SU-DHL-6 (cell line): ENCODE measurements at regions not wholly inside any gene's neighbourhood (a gene's known extent, or its start where the extent isn't known, plus 50 kb on each side); places are given as distances from the start of the nearest gene placed in this dataset.

Experiments
- H2AFZ ChIP-seq: fragments of 200-600 bp; sonication (generic); 2 replicates; pipeline ENCODE4 v1.6.1; 2014; ENCODE audit warnings: low read depth, mild to moderate bottlenecking, moderate library complexity, mixed read lengths, antibody characterized with exemption, low read length; ENCODE audit not compliant: severe bottlenecking
- H3F3A ChIP-seq: fragments of 200-600 bp; shearing (Covaris generic); 2 replicates; pipeline ENCODE4 v1.6.0; 2016; ENCODE audit warnings: antibody characterized with exemption, mild to moderate bottlenecking; ENCODE audit not compliant: insufficient read depth
- H3K27ac ChIP-seq: fragments of 200-600 bp; sonication (generic); 2 replicates; pipeline ENCODE4 v1.5.1; 2016; ENCODE audit warnings: low read depth, mild to moderate bottlenecking, low read length, moderate library complexity, mixed read lengths
- H3K27me3 ChIP-seq: fragments of 200-600 bp; sonication (generic), shearing (Covaris generic); 2 replicates; pipeline ENCODE4 v1.6.0; 2014; ENCODE audit warnings: mild to moderate bottlenecking, low read length
- H3K36me3 ChIP-seq: fragments of 200-600 bp; sonication (generic); 2 replicates; pipeline ENCODE4 v1.6.1; 2014; ENCODE audit warnings: mild to moderate bottlenecking, low read length, mixed read lengths
- H3K4me2 ChIP-seq: fragments of 300-600, 200-600 bp; shearing (Covaris generic), sonication (generic); 2 replicates; pipeline ENCODE4 v1.6.0; 2014; ENCODE audit warnings: low read length, low read depth, mild to moderate bottlenecking; ENCODE audit not compliant: poor library complexity, severe bottlenecking
- H3K4me3 ChIP-seq: fragments of 200-600 bp; sonication (generic); 2 replicates; pipeline ENCODE4 v1.5.1; 2014; ENCODE audit warnings: antibody characterized with exemption, low read length, mild to moderate bottlenecking, mixed read lengths; ENCODE audit not compliant: insufficient read depth, poor library complexity, severe bottlenecking
- H3K79me2 ChIP-seq: fragments of 200-600 bp; sonication (generic); 2 replicates; pipeline ENCODE4 v1.6.1; 2014; ENCODE audit warnings: mild to moderate bottlenecking, low read length, moderate library complexity; ENCODE audit not compliant: insufficient read depth
- H3K9ac ChIP-seq: fragments of 200-600 bp; sonication (generic); 2 replicates; pipeline ENCODE4 v1.7.0; 2014; ENCODE audit warnings: mild to moderate bottlenecking, low read length
- H3K9me2 ChIP-seq: fragments of 200-600 bp; sonication (generic); replicated peaks from 2 replicates; pipeline ENCODE4 v1.6.1; 2014; ENCODE audit warnings: low read length; ENCODE audit not compliant: insufficient read depth
- H3K9me3 ChIP-seq: fragments of 200-600 bp; sonication (generic); 2 replicates; pipeline ENCODE4 v1.6.1; 2014; ENCODE audit warnings: low read length, mixed read lengths; ENCODE audit not compliant: insufficient read depth
- H4K20me1 ChIP-seq: fragments of 200-600 bp; sonication (generic); 2 replicates; pipeline ENCODE4 v1.6.1; 2014; ENCODE audit warnings: low read depth, mild to moderate bottlenecking, antibody characterized with exemption, low read length, moderate library complexity, mixed read lengths
- EZH2phosphoT487 ChIP-seq: fragments of 200-600 bp; sonication (generic), shearing (Covaris generic); conservative IDR thresholded peaks from 2 replicates; pipeline ENCODE4 v1.6.1; 2018; ENCODE audit warnings: mild to moderate bottlenecking, antibody characterized with exemption, low read length, moderate library complexity, mixed read lengths
- TF ChIP-seq, protein P1 (sequence below): fragments of 200-600 bp; sonication (generic); IDR thresholded peaks from one replicate; pipeline ENCODE4 v1.5.1; 2017; ENCODE audit warnings: antibody characterized with exemption, mild to moderate bottlenecking, low read length, moderate library complexity; ENCODE audit not compliant: insufficient read depth, poor library complexity, severe bottlenecking

DNA sequence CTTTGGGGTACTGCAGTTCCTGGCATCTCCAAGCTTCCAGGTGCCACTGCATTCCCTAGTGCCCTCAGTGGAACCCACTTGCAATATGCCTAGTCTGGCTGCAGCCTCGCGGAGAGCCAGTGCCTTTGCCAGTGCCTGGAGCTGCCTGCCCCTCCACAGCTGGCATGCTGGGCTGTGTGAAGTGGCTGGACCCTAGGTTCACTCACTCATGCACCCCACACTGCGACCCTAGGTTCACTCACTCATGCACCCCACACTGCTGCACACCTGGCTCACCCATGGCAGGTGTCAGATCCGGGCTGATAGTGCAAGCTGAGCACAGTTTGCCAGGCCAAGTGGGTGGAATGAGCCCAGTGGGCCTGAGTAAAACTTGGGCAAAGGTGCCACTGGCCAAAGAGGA, 253.0 kb upstream of the NDST4 start:
- Histone ChIP-seq H3K9me3 (no peaks in the 10 kb centered on the region), H2AFZ (no peak overlapping the region), H3K9me2 (no peaks in the 10 kb centered on the region), H3K4me2 (no peak overlapping the region), H4K20me1 (no peaks in the 10 kb centered on the region), H3K4me3 (no peak overlapping the region), H3K9ac (no peak overlapping the region), H3F3A (no peaks in the 10 kb centered on the region), H3K36me3 (no peaks in the 10 kb centered on the region), H3K27me3 (no peaks in the 10 kb centered on the region), H3K79me2 (no peaks in the 10 kb centered on the region), H3K27ac (no peak overlapping the region)
- TF ChIP-seq, protein P1, sequence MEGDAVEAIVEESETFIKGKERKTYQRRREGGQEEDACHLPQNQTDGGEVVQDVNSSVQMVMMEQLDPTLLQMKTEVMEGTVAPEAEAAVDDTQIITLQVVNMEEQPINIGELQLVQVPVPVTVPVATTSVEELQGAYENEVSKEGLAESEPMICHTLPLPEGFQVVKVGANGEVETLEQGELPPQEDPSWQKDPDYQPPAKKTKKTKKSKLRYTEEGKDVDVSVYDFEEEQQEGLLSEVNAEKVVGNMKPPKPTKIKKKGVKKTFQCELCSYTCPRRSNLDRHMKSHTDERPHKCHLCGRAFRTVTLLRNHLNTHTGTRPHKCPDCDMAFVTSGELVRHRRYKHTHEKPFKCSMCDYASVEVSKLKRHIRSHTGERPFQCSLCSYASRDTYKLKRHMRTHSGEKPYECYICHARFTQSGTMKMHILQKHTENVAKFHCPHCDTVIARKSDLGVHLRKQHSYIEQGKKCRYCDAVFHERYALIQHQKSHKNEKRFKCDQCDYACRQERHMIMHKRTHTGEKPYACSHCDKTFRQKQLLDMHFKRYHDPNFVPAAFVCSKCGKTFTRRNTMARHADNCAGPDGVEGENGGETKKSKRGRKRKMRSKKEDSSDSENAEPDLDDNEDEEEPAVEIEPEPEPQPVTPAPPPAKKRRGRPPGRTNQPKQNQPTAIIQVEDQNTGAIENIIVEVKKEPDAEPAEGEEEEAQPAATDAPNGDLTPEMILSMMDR, result no peak
- no peak for TF ChIP-seq EZH2phosphoT487

DNA sequence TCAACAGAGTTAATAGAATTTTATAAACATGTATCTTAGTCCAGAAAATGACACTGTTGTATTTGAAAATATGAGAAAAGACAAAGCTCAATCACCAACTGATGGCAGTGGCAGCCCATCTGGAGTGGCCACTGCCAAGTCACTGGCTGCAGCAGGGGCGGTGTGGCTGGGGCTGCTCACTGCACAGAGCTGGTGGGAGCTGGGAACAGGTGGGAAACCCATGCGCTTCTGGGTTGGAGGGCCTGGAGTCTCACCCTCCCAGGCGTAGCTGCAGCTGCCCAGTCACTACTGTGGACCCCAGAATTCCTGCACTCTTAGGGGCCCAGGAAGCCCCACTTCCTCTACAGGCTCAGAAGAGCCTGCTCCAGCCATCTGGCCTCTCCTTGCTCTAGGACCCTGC, 251.8 kb upstream of the NDST4 start:
- no peak overlapping the region for H3K9ac ChIP-seq
- H3K27ac ChIP-seq, result no peak overlapping the region
- no peaks in the 10 kb centered on the region for H3K36me3 ChIP-seq
- H3K9me3 ChIP-seq, result no peaks in the 10 kb centered on the region
- no peak overlapping the region for H3K4me3 ChIP-seq
- H3K4me2 ChIP-seq, result no peak overlapping the region
- H3K9me2 ChIP-seq, result no peaks in the 10 kb centered on the region
- no peaks in the 10 kb centered on the region for H3K79me2 ChIP-seq
- H2AFZ ChIP-seq, result no peak overlapping the region
- H3F3A ChIP-seq, result no peaks in the 10 kb centered on the region
- TF ChIP-seq, protein P1, result no peak
- no peak for TF ChIP-seq EZH2phosphoT487
- H4K20me1 ChIP-seq, result no peaks in the 10 kb centered on the region
- H3K27me3 ChIP-seq, result no peaks in the 10 kb centered on the region

DNA sequence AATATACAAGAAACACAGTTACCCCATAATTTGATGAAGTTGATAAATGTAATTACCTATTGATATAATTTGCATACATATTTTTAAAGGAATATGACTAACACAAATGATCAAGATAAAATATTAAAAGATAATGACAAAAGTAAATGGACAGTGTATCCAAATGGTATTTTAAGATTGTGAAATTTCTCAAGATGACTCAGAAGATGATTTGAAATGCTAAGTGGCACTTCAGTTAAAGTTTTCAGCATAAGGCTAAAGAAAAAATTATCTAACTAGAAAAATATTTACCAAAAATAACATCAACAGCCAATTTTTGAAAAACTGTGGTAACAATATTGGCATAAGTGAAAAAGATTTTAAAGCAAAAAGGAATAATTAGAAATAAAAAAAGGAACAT, 248.4 kb upstream of the NDST4 start:
- Histone ChIP-seq H3K79me2 (no peaks in the 10 kb centered on the region), H3K9ac (no peak overlapping the region), H2AFZ (no peak overlapping the region), H3K4me3 (no peak overlapping the region), H3K4me2 (no peak overlapping the region), H4K20me1 (no peaks in the 10 kb centered on the region), H3F3A (no peaks in the 10 kb centered on the region), H3K9me2 (no peaks in the 10 kb centered on the region), H3K36me3 (no peaks in the 10 kb centered on the region), H3K9me3 (no peaks in the 10 kb centered on the region), H3K27me3 (no peaks in the 10 kb centered on the region), H3K27ac (no peak overlapping the region)
- TF ChIP-seq, protein P1, result no peak
- TF ChIP-seq EZH2phosphoT487, result no peak

DNA sequence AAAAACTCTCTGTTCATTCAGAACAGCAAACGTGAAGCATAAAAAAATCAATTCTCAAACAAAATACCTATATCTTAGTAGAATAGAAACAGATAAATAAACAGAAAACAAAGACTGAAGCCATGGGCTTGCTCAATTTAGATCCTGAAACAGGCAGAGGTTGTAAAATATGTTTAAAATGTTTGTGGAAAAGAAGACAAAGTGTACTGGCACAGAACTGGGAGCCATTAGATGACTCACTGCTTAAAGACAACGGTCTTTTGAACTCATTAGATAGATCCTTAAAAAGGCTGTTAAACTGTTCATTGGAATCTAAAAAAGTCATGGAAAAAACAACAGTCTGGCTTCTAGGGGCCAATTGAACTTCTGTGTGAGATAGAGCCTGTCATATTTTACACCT, 247.0 kb upstream of the NDST4 start:
- Histone ChIP-seq H3K9me2 (no peaks in the 10 kb centered on the region), H3K27ac (no peak overlapping the region), H3K36me3 (no peaks in the 10 kb centered on the region), H3K27me3 (no peaks in the 10 kb centered on the region), H4K20me1 (no peaks in the 10 kb centered on the region), H3K9ac (no peak overlapping the region), H2AFZ (no peak overlapping the region), H3K9me3 (no peaks in the 10 kb centered on the region), H3K4me3 (no peak overlapping the region), H3K79me2 (no peaks in the 10 kb centered on the region), H3F3A (no peaks in the 10 kb centered on the region), H3K4me2 (no peak overlapping the region)
- TF ChIP-seq, protein P1, result no peak
- no peak for TF ChIP-seq EZH2phosphoT487
